HFF-Myc (cell line): ENCODE measurements at regions not wholly inside any gene's neighbourhood (a gene's known extent, or its start where the extent isn't known, plus 50 kb on each side); places are given as distances from the start of the nearest gene placed in this dataset.

ENCODE experiments used
- DNase-seq: peaks from one replicate; pipeline ENCODE4 v3.0.0-alpha.2; 2011; ENCODE audit warnings: low read depth; ENCODE audit errors: extremely low read depth
- H3K4me3 ChIP-seq: replicated peaks from 2 replicates; pipeline ENCODE4 v1.5.1; 2011; ENCODE audit warnings: low read depth, mild to moderate bottlenecking, control low read depth, low read length
- TF ChIP-seq, protein P1 (sequence below): IDR thresholded peaks from 2 replicates; pipeline ENCODE4 v1.5.1; 2012; ENCODE audit warnings: mild to moderate bottlenecking, low read depth, low read length, control low read depth; ENCODE audit errors: missing control alignments

DNA sequence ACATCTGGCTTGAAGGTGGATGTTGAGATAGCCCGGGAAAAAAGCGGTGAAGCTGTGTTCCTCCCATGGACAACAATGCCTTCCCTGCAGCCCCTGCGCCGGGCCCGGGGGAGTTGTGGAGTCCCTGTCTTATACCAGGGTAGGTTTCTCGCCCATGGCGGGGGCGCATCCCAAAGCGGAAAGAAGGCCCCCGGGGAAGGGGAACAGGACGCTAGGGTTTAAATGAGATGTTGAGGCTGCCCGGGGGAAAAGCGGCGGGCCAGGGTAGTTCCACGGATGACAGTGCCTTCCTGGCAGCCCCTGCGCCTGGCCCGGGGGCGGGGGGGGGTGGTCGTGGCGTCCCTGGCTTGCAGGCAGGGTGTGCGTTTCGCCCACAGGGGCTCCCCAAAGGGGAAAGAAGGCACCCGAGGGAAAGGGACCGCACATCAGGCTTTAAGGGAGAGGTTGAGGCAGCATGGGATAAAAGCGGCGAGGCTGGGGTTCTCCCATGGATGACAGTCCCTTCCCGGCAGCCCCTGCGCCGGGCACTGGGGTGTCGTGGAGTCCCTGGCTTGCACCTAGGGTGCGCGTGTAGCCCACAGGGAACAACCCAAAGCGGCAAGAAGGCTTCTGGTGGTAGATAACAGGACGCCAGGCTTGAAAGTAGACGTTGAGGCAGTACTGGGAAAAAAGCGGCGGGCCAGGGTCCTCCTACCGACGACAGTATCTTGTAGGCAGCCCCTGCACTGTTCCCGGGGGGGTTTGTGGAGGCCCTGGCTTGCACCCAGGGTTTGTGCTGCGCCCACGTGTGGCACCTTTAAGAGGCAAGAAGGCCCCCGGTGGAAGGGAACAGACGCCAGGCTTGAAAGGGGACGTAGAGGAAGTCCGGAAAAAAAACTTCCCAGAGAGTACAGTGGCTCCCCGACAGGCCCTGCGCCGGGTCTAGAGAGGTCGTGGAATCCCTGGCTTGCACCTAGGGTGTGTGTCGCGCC lies 160.8 kb upstream of the ALG10B start:
- TF ChIP-seq, protein P1, sequence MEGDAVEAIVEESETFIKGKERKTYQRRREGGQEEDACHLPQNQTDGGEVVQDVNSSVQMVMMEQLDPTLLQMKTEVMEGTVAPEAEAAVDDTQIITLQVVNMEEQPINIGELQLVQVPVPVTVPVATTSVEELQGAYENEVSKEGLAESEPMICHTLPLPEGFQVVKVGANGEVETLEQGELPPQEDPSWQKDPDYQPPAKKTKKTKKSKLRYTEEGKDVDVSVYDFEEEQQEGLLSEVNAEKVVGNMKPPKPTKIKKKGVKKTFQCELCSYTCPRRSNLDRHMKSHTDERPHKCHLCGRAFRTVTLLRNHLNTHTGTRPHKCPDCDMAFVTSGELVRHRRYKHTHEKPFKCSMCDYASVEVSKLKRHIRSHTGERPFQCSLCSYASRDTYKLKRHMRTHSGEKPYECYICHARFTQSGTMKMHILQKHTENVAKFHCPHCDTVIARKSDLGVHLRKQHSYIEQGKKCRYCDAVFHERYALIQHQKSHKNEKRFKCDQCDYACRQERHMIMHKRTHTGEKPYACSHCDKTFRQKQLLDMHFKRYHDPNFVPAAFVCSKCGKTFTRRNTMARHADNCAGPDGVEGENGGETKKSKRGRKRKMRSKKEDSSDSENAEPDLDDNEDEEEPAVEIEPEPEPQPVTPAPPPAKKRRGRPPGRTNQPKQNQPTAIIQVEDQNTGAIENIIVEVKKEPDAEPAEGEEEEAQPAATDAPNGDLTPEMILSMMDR, result no peak
- DNase-seq, result no peak
- H3K4me3 ChIP-seq, result no peak overlapping the region

DNA sequence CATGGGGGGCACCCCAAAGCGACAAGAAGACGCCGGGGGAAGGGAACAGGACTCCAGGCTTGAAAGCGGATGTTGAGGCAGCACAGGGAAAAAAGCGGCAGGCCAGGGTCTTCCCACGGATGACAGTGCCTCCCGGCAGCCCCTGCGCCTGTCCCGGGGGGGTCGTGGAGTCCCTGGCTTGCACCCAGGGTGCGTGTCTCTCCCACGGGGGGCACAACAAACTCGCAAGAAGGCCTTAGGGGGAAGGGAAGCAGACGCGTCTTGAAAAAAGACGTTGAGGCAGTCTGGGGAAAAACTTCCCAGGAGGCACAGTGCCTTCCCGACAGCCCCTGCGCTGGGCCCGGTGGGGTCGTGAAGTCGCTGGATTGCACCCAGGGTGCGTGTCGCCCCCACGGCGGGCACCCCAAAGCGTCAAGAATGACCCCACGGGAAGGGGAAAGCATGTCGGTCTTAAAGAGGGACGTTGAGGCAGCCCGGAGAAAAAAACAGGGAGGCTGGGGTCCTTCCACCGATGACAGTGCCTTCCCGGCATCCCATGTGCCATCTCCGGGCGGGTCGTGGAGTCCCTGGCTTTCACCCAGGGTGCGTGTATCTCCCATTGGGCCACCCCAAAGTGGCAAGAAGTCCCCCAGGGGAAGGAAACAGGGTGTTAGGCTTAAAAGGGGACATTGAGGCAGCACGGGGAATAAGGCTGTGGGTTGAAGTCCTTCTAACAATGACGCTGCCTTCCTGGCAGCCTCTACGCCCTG lies 159.9 kb upstream of the ALG10B start:
- no peak for DNase-seq
- TF ChIP-seq, protein P1, result no peak
- H3K4me3 ChIP-seq, result no peak overlapping the region

DNA sequence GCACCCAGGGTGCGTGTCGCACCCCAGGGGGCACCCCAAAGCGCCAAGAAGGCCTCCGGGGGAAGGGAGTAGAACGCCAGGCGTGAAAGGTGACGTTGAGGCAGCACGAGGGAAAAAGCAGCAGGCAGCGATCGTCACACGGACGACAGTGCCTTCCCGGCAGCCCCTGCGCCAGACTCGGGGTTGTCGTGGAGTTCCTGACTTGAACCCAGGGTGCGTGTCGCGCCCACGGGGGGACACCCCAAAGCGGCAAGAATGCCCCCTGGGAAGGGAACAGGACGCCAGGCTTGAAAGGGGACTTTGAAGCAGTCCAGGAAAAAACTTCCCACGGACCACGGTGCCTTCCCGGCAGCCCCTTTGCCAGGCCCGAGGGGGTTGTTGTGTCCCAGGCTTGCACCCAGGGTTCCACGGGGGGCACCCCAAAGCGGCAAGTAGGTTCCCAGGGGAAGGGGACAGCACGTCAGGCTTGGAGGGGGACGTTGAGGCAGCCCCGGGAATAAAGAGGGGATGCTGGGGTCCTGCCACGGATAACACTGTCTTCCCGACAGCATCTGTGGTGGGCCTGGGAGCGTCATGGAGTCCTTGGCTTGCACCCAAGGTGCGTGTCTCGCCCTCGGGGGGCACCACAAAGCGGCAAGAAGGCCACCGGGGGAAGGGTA lies 159.2 kb upstream of the ALG10B start:
- TF ChIP-seq, protein P1, result no peak
- no peak for DNase-seq
- no peak overlapping the region for H3K4me3 ChIP-seq

DNA sequence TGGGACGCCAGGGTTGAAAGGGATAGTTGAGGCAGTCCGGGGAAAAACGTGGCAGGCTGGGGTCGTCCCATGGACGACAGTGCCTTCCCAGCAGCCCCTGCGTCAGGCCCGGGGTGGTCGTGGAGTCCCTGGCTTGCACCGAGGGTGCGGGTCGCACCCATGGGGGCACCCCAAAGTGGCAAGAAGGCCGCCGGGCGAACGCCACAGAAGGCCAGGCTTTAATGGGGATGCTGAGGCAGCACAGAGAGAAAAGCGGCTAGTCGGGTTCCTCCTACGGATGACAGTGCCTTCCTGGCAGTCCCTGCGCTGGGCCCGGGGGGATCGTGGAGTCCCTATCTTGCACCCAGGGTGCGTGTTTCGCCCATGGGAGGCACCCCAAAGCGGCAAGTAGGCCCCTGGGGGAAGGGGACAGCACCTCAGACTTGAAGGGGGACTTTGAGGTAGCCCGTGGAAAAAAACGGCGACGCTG lies 158.6 kb upstream of the ALG10B start:
- H3K4me3 ChIP-seq, result no peak overlapping the region
- no peak for DNase-seq
- TF ChIP-seq, protein P1, result no peak

DNA sequence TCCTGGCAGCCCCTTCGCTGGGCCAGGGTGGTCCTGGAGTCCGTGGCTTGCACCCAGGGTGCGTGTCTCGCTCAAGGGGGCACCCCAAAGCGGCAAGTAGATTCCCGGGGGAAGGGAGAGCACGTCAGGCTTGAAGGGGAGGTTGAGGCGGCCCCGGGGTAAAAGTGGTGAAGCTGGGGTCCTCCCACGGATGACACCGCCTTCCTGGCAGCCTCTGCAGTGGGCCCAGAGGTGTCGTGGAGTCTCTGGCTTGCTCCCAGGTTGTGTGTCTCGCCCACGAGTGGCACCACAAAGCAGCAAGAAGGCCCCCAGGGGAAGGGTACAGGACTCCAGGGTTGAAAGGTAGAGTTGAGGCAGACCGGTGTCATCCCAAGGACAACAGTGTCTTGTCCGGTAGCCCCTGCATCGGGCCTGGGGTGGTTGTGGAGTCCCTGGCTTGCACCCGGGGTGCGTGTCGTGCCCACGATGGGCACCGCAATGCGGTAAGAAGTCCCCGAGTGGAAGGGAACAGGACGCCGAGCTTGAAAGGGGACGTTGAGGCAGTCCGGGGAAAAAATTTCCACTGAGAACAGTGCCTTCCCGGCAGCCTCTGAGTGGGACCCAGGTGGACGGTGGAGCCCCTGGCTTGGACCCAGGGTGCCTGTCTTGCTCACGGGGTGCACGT lies 158.0 kb upstream of the ALG10B start:
- no peak for DNase-seq
- no peak overlapping the region for H3K4me3 ChIP-seq
- TF ChIP-seq, protein P1, result no peak

DNA sequence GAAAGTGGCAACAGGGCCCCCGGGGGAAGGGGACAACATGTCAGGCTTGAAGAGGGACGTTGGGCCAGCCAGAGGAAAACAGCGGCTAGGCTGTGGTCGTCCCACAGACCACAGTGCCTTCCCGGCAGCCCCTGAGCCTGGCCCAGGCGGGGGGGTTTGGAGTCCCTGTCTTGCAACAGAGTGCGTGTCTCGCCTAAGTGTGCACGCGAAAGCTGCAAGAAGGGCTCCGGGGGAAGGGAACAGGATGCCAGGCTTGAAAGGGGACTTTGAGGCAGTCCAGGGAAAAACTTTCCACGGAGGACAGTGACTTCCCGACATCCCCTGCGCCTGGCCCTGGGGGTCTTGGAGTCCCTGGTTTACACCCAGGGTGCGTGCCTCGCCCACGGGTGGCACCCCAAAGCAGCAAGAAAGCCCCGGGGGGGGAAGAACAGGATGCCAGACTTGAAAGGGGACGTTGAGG lies 157.5 kb upstream of the ALG10B start:
- DNase-seq, result no peak
- no peak overlapping the region for H3K4me3 ChIP-seq
- TF ChIP-seq, protein P1, result no peak
